ENCODE measurements at regions not wholly inside any gene's neighbourhood (a gene's known extent, or its start where the extent isn't known, plus 50 kb on each side); places are given as distances from the start of the nearest gene placed in this dataset.
"Not testable (repeated sequence)": the region's sequence is repeated elsewhere in the genome, so short reads cannot be mapped to it uniquely, and the experiment has no call there.

- peaks cover 12 to 13% of the 10 kb centered on the region in 2 donors for H3K9me3 ChIP-seq (replicated peaks in 1 of 2; ENCODE audit: control insufficient read depth in 1 of 2, insufficient read depth in 1 of 2, low read length in 2 of 2)
- no peak overlapping the region for H3K27ac ChIP-seq (ENCODE audit: low read depth in 1 of 2, low read length in 2 of 2)
- intact Hi-C loops (cut with micrococcal nuclease): no loop called here
- Mint-ChIP-seq H3K4me3 (no peak overlapping the region), H3K9me3 (peaks cover 4 to 21% (median 14%) of the 10 kb centered on the region in 7 donors), H3K27ac (no peak overlapping the region), H3K27me3 (ENCODE audit: low read depth in 3 of 3) (no peaks in the 10 kb centered on the region), H3K36me3 (peaks cover 0 to 5% of the 10 kb centered on the region in 2 donors), H3K4me1 (no peaks in the 10 kb centered on the region)
- 89% methylated on average over 1 of the region's 1 CpG for WGBS (ENCODE audit: insufficient coverage)
- no peaks in the 10 kb centered on the region for H3K36me3 ChIP-seq (replicated peaks in 1 of 2; ENCODE audit: control insufficient read depth in 1 of 2, insufficient read depth in 2 of 2, low read length in 2 of 2)
- no peaks in the 10 kb centered on the region for H3K79me2 ChIP-seq (ENCODE audit: insufficient read depth, low read length)
- H3K4me1 ChIP-seq (ENCODE audit: control insufficient read depth in 1 of 2, insufficient read depth in 2 of 2, low read length in 2 of 2): no peaks in the 10 kb centered on the region
- no peak overlapping the region for H2AFZ ChIP-seq (ENCODE audit: insufficient read depth, low read depth, low read length, poor library complexity, severe bottlenecking)
- H3K9ac ChIP-seq (ENCODE audit: insufficient read depth, low read length, poor library complexity, severe bottlenecking): no peak overlapping the region
- no peak for DNase-seq
- no peak for TF ChIP-seq CTCF (IDR thresholded peaks at IDR 0.05)
- H3K27me3 ChIP-seq (ENCODE audit: control insufficient read depth in 2 of 2, insufficient read depth in 2 of 2, low read length in 2 of 2): no peaks in the 10 kb centered on the region
- no peaks in the 10 kb centered on the region for H4K20me1 ChIP-seq (ENCODE audit: insufficient read depth, low read length)
- no peak overlapping the region for H3K4me2 ChIP-seq (replicated peaks; ENCODE audit: extremely low read depth, low read length, poor library complexity, severe bottlenecking)
- no peak overlapping the region for H3K4me3 ChIP-seq (replicated peaks in 1 of 3; ENCODE audit: low read depth in 2 of 3, low read length in 3 of 3)
These were observed 66.0 kb upstream of the ACYP2 start for GRCh38 chr2:54049365-54049764.

- H3K27me3 Mint-ChIP-seq (ENCODE audit: low read depth in 3 of 3); H3K4me3 ChIP-seq (replicated peaks in 1 of 3; ENCODE audit: low read depth in 2 of 3, low read length in 3 of 3); H3K9ac ChIP-seq (ENCODE audit: insufficient read depth, low read length, poor library complexity, severe bottlenecking); H3K27ac ChIP-seq (ENCODE audit: low read depth in 1 of 2, low read length in 2 of 2); H3K27me3 ChIP-seq (ENCODE audit: control insufficient read depth in 2 of 2, insufficient read depth in 2 of 2, low read length in 2 of 2); H3K4me1 Mint-ChIP-seq; intact Hi-C loops (cut with micrococcal nuclease); H3K4me2 ChIP-seq (replicated peaks; ENCODE audit: extremely low read depth, low read length, poor library complexity, severe bottlenecking); H3K27ac Mint-ChIP-seq; H3K4me3 Mint-ChIP-seq; H3K36me3 ChIP-seq (replicated peaks in 1 of 2; ENCODE audit: control insufficient read depth in 1 of 2, insufficient read depth in 2 of 2, low read length in 2 of 2); H2AFZ ChIP-seq (ENCODE audit: insufficient read depth, low read depth, low read length, poor library complexity, severe bottlenecking); H3K4me1 ChIP-seq (ENCODE audit: control insufficient read depth in 1 of 2, insufficient read depth in 2 of 2, low read length in 2 of 2); H3K36me3 Mint-ChIP-seq; DNase-seq; H4K20me1 ChIP-seq (ENCODE audit: insufficient read depth, low read length); H3K79me2 ChIP-seq (ENCODE audit: insufficient read depth, low read length): not testable (repeated sequence)
- H3K9me3 ChIP-seq (replicated peaks in 1 of 2; ENCODE audit: control insufficient read depth in 1 of 2, insufficient read depth in 1 of 2, low read length in 2 of 2): peaks cover 12 to 14% of the 10 kb centered on the region in 2 donors
- H3K9me3 Mint-ChIP-seq: peaks cover 4 to 21% (median 14%) of the 10 kb centered on the region in 7 donors
- 100% methylated on average over 1 of the region's 7 CpGs for WGBS (ENCODE audit: insufficient coverage)
These were observed 66.5 kb upstream of the ACYP2 start for GRCh38 chr2:54048896-54049295.

Measured in CD14-positive monocyte (primary cell).